ENCODE measurements at regions not wholly inside any gene's neighbourhood (a gene's known extent, or its start where the extent isn't known, plus 50 kb on each side); places are given as distances from the start of the nearest gene placed in this dataset.

GRCh38 chr3:76372497-76372896 lies 587.1 kb upstream of the ZNF717 start:
- no peak for FAIRE-seq
- DNase-seq (ENCODE audit: extremely low spot score, insufficient read length, low read depth), result no peak

- FAIRE-seq, result no peak
- DNase-seq (ENCODE audit: extremely low spot score, insufficient read length, low read depth), result no peak
Measured at GRCh38 chr3:76377074-76377473, 591.7 kb upstream of the ZNF717 start.

DNA sequence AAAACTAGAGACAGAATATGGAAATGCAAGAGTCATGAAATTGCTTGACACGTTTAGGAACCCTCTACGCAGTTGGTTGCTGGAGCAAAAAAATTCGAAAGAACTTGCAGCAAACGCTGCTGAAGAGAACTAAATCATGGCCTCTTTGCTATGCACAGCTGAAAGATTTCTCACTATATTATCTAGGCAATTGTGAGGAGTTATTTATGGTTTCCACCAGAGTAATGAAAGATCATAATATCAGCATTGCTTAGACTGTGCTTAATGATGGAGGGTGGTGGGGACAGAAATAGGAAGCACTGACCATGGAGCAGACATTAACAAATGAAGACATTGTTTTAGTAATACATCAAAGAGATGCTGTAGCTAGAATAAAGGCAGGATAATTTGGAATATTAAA lies 593.4 kb upstream of the ZNF717 start:
- FAIRE-seq (no peak), DNase-seq (ENCODE audit: extremely low spot score, insufficient read length, low read depth) (no peak)

GRCh38 chr3:76383781-76384180 lies 598.4 kb upstream of the ZNF717 start:
- no peak for FAIRE-seq

GRCh38 chr3:76387000-76387399 lies 601.7 kb upstream of the ZNF717 start:
- no peak for DNase-seq (ENCODE audit: extremely low spot score, insufficient read length, low read depth)
- FAIRE-seq, result no peak

More at GRCh38 chr3:76383781-76384180, 598.4 kb upstream of the ZNF717 start:
- DNase-seq (ENCODE audit: extremely low spot score, insufficient read length, low read depth), result no peak

DNA sequence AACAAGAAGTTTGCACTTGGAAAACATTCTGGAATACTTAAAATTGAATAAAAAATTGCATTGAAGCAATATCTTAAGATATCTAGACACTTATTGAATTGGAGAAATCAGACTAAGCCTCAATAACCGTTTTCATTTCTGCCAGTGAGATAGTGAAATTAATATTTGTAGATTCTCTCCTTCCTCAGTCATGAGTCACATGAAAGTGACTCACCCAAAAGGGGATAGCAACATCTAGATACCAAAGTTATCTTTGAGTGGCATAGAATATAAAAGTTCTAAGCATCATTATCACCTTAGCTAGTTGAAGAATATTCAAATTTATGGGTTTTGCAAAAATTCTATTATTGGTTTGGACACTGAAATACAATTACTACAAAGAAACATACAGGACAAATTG lies 614.8 kb upstream of the ZNF717 start:
- FAIRE-seq, result no peak
- no peak for DNase-seq (ENCODE audit: extremely low spot score, insufficient read length, low read depth)

DNA sequence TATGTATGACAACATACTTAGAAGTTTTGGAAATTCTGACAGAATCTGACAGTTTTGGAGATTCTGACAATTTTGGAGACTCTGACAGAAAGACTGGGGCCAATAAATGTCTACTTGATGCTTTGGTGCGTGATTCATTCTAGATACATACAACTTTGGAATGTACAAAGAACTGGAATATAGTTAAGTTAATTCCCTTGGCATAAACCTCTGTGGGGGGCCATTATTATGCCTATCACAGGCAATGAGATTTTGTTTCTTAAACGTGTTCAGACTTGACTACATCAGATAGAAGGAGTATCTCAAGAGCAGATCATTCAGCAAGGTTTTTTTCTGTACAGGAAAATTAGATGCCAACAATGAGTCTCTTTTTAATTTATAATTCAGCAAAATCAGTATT lies 617.6 kb upstream of the ZNF717 start:
- DNase-seq (ENCODE audit: extremely low spot score, insufficient read length, low read depth) (no peak), FAIRE-seq (no peak)

DNA sequence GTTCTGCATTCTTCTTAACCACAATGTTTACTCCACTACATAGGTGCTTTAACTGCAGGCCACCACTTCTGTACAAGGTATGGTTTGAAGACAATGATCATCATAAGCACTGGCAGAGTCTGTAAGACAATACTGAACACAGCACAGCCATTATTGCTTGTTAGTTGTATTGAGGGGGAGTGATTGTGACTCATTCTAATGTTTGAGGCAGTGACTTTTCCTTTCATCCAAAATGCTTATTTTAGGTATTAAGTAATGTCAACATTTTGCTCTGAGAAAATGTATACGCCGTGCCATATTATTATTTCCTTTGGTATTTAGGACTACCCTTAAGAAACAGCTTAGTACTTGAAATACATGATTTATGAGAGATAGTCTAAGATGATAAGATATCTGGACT lies 618.2 kb upstream of the ZNF717 start:
- no peak for FAIRE-seq
- DNase-seq (ENCODE audit: extremely low spot score, insufficient read length, low read depth), result no peak

GRCh38 chr3:76405196-76405595 lies 619.8 kb upstream of the ZNF717 start:
- DNase-seq (ENCODE audit: extremely low spot score, insufficient read length, low read depth) (no peak), FAIRE-seq (no peak)

DNA sequence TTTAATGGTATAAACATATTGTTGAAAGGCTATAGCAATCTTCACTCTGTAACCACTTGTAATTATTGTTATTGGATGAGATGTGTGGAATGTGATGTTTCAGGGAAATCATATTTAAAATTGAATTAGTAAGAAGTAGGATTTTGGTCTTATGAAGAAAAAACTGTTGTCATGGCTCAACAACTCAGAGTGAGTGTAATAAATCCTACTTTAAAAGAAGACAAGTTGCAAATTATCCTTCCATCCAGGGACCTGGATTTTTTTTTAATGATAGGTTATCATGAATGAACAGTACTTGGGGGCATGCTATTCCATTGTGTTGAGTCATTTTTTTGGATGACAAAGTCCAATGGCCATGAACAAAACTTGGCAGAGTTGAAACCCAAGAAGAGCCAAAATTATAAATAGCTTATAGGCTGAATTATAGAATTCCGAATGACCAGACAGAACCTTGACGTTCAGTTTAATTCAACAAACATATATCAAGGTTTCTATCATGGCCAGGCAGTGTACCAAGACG lies 625.5 kb upstream of the ZNF717 start:
- FAIRE-seq (no peak), DNase-seq (ENCODE audit: extremely low spot score, insufficient read length, low read depth) (no peak)

DNA sequence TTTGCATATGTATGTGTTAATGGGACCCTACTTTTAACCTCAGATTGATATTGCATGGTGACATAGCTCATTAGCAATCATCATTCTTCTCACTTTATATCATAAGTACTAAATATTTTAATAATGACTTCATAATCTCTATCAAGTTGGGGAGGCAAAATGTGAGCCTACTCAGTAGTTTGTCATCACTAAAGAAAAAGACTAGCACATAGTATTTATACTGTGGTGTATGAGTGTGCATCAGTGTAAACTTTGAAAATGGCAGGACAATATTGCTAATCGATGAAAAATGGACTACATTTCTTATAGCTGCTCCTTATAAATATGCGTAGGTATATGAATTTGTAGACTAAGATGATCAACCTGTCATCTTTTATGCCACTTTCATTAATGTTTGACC lies 624.5 kb upstream of the ROBO2 start:
- DNase-seq (ENCODE audit: extremely low spot score, insufficient read length, low read depth) (no peak), FAIRE-seq (no peak)

GRCh38 chr3:76429581-76430177 lies 610.2 kb upstream of the ROBO2 start:
- FAIRE-seq, result no peak
- DNase-seq (ENCODE audit: extremely low spot score, insufficient read length, low read depth), result no peak

GRCh38 chr3:76432396-76432795 lies 607.5 kb upstream of the ROBO2 start:
- FAIRE-seq (no peak), DNase-seq (ENCODE audit: extremely low spot score, insufficient read length, low read depth) (no peak)

GRCh38 chr3:76436894-76437293 lies 603.0 kb upstream of the ROBO2 start:
- DNase-seq (ENCODE audit: extremely low spot score, insufficient read length, low read depth) (no peak), FAIRE-seq (no peak)

GRCh38 chr3:76438971-76439370 lies 600.9 kb upstream of the ROBO2 start:
- no peak for FAIRE-seq

DNA sequence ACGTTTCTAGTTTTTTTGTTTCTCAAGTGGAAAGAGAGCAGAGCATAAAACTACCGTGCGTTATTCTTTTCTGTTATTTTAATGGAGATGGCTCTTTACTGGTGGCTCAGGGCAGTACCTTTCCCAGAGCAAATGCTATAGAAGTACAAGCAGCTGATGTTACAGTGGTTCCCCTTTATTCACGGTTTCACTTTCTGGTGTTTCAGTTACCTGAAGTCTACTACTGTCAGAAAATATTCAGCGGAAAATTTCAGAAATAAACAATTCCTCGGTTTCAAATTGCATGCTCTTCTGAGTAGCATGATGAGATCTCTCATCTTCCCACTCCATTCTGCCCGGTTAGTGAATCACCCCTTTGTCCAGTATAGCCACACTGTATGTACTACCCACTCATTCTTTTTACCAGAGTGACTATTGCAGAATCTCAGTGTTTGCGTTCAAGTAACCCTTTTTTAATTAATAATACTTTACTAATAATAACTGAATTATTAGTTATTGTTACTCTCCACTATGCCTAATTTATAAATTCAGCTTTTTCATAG lies 597.5 kb upstream of the ROBO2 start:
- no peak for DNase-seq (ENCODE audit: extremely low spot score, insufficient read length, low read depth)
- no peak for FAIRE-seq

More at GRCh38 chr3:76438971-76439370, 600.9 kb upstream of the ROBO2 start:
- no peak for DNase-seq (ENCODE audit: extremely low spot score, insufficient read length, low read depth)

- DNase-seq (ENCODE audit: extremely low spot score, insufficient read length, low read depth) (no peak), FAIRE-seq (no peak)
Measured at GRCh38 chr3:76456322-76456721, 583.6 kb upstream of the ROBO2 start.

DNA sequence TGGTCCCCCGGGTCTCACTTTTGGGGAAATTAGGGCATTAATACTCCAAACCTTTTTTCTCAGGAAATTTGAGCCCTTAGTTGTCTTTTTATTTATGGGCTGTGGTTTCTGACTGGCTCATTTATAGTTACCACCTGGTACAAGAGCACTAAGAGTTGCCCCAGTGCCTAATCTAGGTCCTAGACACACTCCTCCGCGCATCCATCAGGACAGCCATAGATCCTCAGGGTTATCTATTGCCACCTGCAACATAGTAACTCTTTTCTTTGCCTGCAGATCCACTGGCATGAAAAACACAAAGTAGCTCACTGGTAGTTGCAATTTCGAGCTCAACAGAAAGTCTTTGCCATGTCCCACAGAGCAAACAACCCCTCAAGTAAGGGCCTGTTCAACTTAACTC lies 576.4 kb upstream of the ROBO2 start:
- DNase-seq (ENCODE audit: extremely low spot score, insufficient read length, low read depth), result no peak
- no peak for FAIRE-seq

DNA sequence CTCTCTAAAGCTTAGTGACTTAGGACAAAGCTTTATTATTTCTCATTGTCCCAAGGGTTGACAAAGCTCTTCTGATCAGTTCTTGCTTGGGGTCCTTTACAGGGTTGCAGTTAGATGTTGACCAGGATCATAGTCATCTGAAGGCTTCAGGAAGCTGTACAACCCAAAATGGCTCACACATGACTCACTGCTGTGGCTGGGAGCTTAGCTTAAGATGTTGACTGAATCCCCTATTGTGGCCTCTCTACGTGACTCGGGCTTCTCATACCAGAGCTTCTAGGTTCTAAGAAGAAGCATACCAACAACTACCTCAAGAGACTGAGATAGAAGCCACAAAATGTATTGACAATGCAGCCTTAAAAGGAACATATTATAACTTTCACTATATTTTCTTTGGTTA lies 569.6 kb upstream of the ROBO2 start:
- no peak for FAIRE-seq

GRCh38 chr3:76474632-76475031 lies 565.3 kb upstream of the ROBO2 start:
- no peak for FAIRE-seq
- no peak for DNase-seq (ENCODE audit: extremely low spot score, insufficient read length, low read depth)

More for the DNA sequence above, 569.6 kb upstream of the ROBO2 start:
- DNase-seq (ENCODE audit: extremely low spot score, insufficient read length, low read depth), result no peak

- DNase-seq (ENCODE audit: extremely low spot score, insufficient read length, low read depth) (no peak), FAIRE-seq (no peak)
Measured at GRCh38 chr3:76479161-76479650, 560.7 kb upstream of the ROBO2 start.

GRCh38 chr3:76482510-76482909 lies 557.4 kb upstream of the ROBO2 start:
- DNase-seq (ENCODE audit: extremely low spot score, insufficient read length, low read depth), result no peak
- FAIRE-seq, result no peak
